ENCODE measurements at regions not wholly inside any gene's neighbourhood (a gene's known extent, or its start where the extent isn't known, plus 50 kb on each side); places are given as distances from the start of the nearest gene placed in this dataset.

- no peak for TF ChIP-seq CTCF (IDR thresholded peaks at IDR 0.05)
- no peak for TF ChIP-seq EZH2phosphoT487 (IDR thresholded peaks at IDR 0.05)
- no peak for TF ChIP-seq EZH2 (IDR thresholded peaks at IDR 0.05)
These were observed 352.3 kb upstream of the B3GALT2 start for GRCh38 chr1:193538680-193539079.

Data from neural progenitor cell (in vitro differentiated cells).